ENCODE measurements at regions not wholly inside any gene's neighbourhood (a gene's known extent, or its start where the extent isn't known, plus 50 kb on each side); places are given as distances from the start of the nearest gene placed in this dataset.

GRCh38 chr9:13351778-13352386 is 72.4 kb upstream of the MPDZ start:
- Mint-ChIP-seq H3K27me3 (no peaks in the 10 kb centered on the region), H3K4me1 (no peaks in the 10 kb centered on the region), H3K36me3 (ENCODE audit: low read depth) (no peaks in the 10 kb centered on the region), H3K27ac (no peak overlapping the region), H3K4me3 (no peak overlapping the region)
- DNase-seq (no peak), ATAC-seq (no peak)
- no peaks in the 10 kb centered on the region for H3K9me3 ChIP-seq (ENCODE audit: control insufficient read depth, low read length, poor library complexity, severe bottlenecking)

DNA sequence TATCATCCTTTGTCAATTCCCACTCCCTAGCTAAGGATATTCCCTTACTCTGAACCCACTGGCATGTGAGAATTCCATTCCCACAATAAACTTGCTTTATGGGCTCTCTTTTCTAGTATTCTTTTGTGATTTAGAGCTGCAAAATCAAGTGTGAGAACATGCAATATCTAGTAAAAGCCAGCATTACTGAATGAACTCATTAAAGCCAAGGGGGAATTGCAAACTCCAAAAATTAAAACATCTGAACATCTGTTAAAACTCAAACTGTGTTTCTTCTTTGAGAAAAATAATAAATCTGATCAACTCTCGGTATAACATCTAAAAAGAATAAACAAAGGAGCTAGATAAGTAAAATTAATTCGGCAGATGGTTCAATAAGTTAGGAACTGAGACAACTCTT is 53.1 kb upstream of the MPDZ start:
- H3K9me3 ChIP-seq (ENCODE audit: control insufficient read depth, low read length, poor library complexity, severe bottlenecking) = no peaks in the 10 kb centered on the region
- DNase-seq (no peak), ATAC-seq (no peak)
- Mint-ChIP-seq H3K27me3 (no peaks in the 10 kb centered on the region), H3K36me3 (ENCODE audit: low read depth) (no peaks in the 10 kb centered on the region), H3K4me1 (no peaks in the 10 kb centered on the region), H3K27ac (no peak overlapping the region), H3K4me3 (no peak overlapping the region)

DNA sequence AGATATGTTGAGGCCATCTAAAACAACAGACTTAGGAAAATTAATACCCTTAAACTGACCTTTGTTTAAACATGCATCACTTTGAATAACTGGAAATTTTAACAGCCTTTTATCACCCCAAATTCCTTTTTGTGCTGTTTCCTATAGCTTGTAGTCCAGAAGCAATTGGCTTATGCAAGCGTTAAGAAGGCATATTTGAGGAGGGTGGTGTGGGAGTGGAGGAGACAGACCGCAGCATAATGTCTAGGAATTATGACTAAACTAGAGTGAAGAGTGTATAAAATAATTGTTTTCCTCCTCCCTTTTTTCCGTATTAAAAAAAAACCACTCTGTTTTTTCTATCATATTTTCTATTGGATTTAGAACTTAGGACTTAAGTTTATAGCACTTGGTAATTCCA is 51.8 kb upstream of the MPDZ start:
- H3K27me3 Mint-ChIP-seq = no peaks in the 10 kb centered on the region
- no peaks in the 10 kb centered on the region for H3K9me3 ChIP-seq (ENCODE audit: control insufficient read depth, low read length, poor library complexity, severe bottlenecking)
- ATAC-seq (no peak), DNase-seq (no peak)
- no peaks in the 10 kb centered on the region for H3K36me3 Mint-ChIP-seq (ENCODE audit: low read depth)
- H3K4me3 Mint-ChIP-seq = no peak overlapping the region
- H3K4me1 Mint-ChIP-seq = no peaks in the 10 kb centered on the region
- H3K27ac Mint-ChIP-seq = no peak overlapping the region

DNA sequence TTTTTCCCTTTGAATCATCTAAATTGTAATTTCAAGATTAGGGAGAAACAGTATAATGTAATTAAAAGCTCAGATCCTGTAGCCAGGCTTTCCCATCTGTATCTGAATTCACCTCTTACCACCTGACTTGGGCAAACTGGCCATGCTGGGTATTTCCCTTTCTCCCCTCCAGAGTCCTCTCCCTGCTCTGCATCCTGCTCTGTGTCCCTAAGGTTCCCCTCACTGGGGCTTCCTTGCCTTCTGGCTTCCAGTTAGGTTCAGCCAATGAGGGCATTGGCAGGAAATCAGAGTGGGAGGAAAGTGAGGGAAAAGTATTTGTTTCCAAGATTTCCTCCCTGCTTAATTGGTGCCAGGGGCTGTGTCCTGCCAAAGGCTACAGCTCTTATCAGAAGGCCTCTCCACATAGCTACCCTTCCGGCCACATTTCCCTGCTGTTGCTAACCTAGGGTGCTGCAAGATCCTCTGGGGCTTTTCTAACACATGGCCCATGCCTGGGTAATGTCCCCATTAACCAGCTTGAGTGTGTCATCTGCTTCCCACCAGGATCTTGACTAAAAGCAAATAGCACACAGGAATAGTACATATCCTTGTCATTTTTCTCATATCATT is 51.0 kb upstream of the MPDZ start:
- no peak for ATAC-seq
- H3K4me3 Mint-ChIP-seq = no peak overlapping the region
- no peak for DNase-seq
- no peaks in the 10 kb centered on the region for H3K4me1 Mint-ChIP-seq
- H3K27ac Mint-ChIP-seq = no peak overlapping the region
- H3K9me3 ChIP-seq (ENCODE audit: control insufficient read depth, low read length, poor library complexity, severe bottlenecking) = no peaks in the 10 kb centered on the region
- no peaks in the 10 kb centered on the region for H3K27me3 Mint-ChIP-seq
- no peaks in the 10 kb centered on the region for H3K36me3 Mint-ChIP-seq (ENCODE audit: low read depth)
